ENCODE measurements at regions not wholly inside any gene's neighbourhood (a gene's known extent, or its start where the extent isn't known, plus 50 kb on each side); places are given as distances from the start of the nearest gene placed in this dataset.

GRCh38 chr6:3620937-3621336 is 130.6 kb downstream of the PXDC1 start:
- TF ChIP-seq, protein P1, sequence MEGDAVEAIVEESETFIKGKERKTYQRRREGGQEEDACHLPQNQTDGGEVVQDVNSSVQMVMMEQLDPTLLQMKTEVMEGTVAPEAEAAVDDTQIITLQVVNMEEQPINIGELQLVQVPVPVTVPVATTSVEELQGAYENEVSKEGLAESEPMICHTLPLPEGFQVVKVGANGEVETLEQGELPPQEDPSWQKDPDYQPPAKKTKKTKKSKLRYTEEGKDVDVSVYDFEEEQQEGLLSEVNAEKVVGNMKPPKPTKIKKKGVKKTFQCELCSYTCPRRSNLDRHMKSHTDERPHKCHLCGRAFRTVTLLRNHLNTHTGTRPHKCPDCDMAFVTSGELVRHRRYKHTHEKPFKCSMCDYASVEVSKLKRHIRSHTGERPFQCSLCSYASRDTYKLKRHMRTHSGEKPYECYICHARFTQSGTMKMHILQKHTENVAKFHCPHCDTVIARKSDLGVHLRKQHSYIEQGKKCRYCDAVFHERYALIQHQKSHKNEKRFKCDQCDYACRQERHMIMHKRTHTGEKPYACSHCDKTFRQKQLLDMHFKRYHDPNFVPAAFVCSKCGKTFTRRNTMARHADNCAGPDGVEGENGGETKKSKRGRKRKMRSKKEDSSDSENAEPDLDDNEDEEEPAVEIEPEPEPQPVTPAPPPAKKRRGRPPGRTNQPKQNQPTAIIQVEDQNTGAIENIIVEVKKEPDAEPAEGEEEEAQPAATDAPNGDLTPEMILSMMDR (IDR thresholded peaks at IDR 0.05): no peak
- no peak for TF ChIP-seq POLR2A (IDR thresholded peaks at IDR 0.05)
